IPS DF 6.9 (cell line): ENCODE measurements at regions not wholly inside any gene's neighbourhood (a gene's known extent, or its start where the extent isn't known, plus 50 kb on each side); places are given as distances from the start of the nearest gene placed in this dataset.

ENCODE experiments used
- DNase-seq: peaks from one replicate; pipeline ENCODE4 v3.0.0-alpha.2; 2013; ENCODE audit warnings: low read depth, low spot score
- H3K27ac ChIP-seq: one replicate; pipeline ENCODE4 v1.5.1; 2013; ENCODE audit warnings: low read length, control low read depth
- H3K27me3 ChIP-seq: 2 replicates; pipeline ENCODE4 v1.6.1; 2013; ENCODE audit warnings: mild to moderate bottlenecking, low read length; ENCODE audit not compliant: control insufficient read depth, insufficient read depth
- H3K36me3 ChIP-seq: 2 replicates; pipeline ENCODE4 v1.6.1; 2013; ENCODE audit warnings: low read length; ENCODE audit not compliant: control insufficient read depth, insufficient read depth
- H3K4me1 ChIP-seq: 2 replicates; pipeline ENCODE4 v1.6.1; 2013; ENCODE audit warnings: low read length; ENCODE audit not compliant: control insufficient read depth, insufficient read depth
- H3K4me3 ChIP-seq: 2 replicates; pipeline ENCODE4 v1.5.1; 2013; ENCODE audit warnings: mild to moderate bottlenecking, low read length
- H3K9me3 ChIP-seq: 2 replicates; pipeline ENCODE4 v1.6.1; 2013; ENCODE audit warnings: low read length, inconsistent platforms; ENCODE audit not compliant: control insufficient read depth, insufficient read depth
- WGBS: extraction: QIAGEN DNeasy Blood & Tissue Kit; methylation state at CpG from one replicate; pipeline ENCODE4 v1.1.7; 2013; ENCODE audit warnings: mixed read lengths, missing lambda C conversion rate; ENCODE audit not compliant: insufficient read length, insufficient coverage; 5-methylcytosine and 5-hydroxymethylcytosine counted together

DNA sequence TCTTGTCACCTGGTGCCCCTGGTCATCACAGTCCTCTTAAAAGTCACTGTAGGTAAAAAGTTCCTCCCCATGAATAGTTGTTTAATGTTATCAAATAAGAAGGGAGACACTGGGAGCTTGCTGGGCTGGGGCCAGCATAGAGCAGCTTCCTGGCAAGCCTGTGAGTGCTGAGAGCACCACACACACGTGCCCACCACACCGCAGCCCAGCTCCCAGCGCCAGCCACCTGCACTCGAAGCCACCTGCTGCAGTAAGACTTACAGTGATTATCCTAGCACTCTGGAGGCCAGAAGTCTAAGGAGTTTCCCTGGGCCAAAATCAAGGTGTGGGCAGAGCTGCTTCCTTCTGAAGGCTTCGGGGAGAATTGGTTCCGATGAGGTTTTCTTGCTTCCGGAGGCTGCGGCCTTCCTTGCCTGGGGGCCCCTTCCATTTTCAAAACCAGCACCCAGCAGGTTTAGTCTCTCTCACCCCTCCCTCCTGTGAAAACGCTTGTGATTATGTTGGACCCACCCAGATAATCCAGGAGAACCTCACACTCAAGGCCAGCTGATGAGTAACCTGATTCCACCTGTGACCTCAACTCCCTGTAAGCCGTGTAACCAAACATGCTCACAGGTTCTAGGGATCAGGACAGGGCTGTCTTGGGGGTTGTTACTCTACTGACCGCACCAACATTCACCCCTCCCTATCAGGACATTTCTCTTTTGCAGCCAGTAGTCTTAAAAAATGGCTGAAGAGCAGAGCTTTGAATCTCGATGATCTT lies 687.2 kb downstream of the TBC1D22A start:
- Histone ChIP-seq H3K4me1 (no peaks in the 10 kb centered on the region), H3K27ac (no peak overlapping the region), H3K27me3 (no peaks in the 10 kb centered on the region), H3K36me3 (no peaks in the 10 kb centered on the region; the same call in 1 of the 2 replicates), H3K9me3 (peaks cover 39% of the 10 kb centered on the region), H3K4me3 (no peak overlapping the region)
- DNase-seq: no peak
- no CpG with 5 or more reads among the region's 12 CpGs for WGBS

DNA sequence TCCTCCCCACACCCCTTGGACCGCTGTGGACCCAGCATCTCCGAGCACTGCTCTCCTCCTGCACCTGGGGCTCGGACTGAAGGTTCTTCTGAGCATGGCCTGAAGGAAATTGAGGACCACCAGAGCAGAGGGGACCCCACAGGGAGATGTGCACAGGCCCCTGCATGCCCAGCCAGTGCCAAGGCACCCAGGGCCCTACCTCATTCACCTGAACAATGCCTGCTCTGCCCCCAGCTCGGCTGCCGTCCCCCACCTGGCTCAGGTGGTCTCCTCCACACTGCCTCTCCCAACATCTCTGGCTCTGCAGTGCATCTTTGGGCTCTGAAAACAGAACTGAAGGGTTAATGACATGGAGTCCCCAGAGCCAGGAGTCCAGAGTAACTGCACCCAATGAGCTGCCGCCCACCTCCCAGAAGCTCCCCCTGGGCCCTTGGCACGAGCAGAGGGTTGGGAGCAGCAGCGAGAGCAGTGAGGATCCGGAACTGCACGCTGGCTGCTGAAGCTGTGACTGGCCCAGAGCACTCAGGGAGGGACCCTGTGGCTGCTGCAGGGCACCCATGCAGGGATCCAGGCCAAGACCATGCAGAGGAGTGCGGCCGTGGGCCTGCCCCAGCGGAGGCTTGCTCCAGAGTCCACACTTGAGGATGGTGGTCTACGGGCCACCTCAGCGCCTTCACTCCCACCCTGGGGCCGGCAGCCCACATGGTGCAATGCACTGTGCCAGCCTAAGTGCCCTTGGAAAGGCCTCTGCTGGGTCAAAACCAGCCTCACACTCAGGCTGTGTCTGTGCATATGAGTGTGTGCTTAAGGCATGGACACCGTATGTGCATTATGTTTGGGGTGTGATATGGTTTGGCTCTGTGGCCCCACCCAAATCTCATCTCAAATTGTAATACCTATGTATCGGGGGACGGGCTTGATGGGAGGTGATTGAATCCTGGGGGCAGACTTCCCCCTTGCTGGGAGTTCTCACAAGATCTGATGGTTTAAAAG lies 686.1 kb downstream of the TBC1D22A start:
- Histone ChIP-seq H3K27me3 (no peaks in the 10 kb centered on the region), H3K4me3 (no peak overlapping the region), H3K36me3 (no peaks in the 10 kb centered on the region; the same call in 1 of the 2 replicates), H3K9me3 (peaks cover 44% of the 10 kb centered on the region), H3K27ac (no peak overlapping the region), H3K4me1 (no peaks in the 10 kb centered on the region)
- DNase-seq: no peak
- WGBS: no CpG with 5 or more reads among the region's 19 CpGs

DNA sequence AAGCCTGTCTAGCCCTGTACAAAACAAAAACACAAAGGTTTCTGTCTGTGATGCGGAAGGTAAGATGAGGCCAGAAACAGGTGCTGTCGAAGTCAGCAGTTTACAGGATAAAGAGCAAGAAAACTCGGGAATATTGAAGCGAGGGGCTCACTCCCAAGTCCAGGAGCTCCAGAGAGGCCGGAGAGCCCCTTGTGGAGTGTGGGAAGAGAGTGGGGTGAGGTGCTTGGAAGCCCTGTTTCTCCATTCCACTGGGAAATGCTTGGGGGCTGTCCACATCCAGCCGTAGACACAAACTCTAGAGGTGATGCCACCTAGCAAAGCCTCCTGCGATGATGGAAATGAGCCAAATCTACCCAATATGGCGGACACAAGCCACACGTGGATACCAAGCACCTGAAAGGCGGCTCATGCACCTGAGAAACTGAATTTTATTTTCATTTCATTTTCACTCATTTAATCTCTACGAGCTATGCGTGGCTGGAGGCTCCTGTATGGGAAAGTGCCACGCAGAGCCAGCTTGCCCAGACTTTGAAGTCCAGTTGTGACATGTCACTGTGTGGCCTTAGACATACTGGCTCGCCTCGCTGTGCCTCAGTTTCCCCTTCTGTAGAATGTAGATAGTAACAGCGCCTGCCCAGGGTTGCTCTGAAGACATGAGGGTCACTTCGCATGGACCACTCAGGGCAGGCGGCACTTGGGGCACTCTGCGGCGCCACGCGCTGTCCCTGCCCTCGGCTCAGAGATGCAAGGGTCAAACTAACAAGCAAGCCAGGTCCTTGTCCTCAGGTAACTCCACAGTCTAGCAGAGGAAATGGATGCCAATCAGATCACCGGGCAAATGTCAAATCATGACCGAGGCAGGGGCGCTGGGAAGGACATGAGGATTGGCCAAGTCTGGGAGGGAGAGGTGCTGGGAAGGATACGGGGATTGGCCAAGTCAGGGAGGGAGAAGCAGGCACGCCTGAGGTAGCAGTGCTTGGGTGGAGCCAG lies 684.7 kb downstream of the TBC1D22A start:
- no peak for DNase-seq
- peaks cover 36% of the 10 kb centered on the region for H3K9me3 ChIP-seq
- H3K4me3 ChIP-seq: no peak overlapping the region
- no peaks in the 10 kb centered on the region for H3K4me1 ChIP-seq
- no CpG with 5 or more reads among the region's 28 CpGs for WGBS
- H3K36me3 ChIP-seq: no peaks in the 10 kb centered on the region; the same call in 1 of the 2 replicates
- H3K27ac ChIP-seq: no peak overlapping the region
- H3K27me3 ChIP-seq: no peaks in the 10 kb centered on the region

DNA sequence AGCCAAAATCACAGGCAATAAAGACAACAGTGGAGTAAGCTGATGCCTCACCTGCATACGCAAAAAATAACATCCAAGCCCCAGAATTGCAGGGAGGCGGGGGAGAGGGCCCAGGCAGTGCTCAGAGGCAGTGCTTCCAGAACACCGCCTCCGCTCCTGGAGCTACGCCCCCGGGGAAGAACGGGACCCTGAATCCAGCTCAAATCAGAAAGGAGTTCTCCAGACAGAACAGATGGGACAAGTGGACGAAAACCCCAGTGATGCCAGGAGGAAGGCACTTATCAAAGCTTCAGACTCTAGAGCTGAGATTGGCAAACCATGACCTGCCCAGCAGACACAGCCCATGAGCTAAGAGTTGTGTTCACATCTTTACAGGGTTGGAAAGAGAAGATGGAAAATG lies 683.9 kb downstream of the TBC1D22A start:
- no CpG with 5 or more reads among the region's 8 CpGs for WGBS
- Histone ChIP-seq H3K36me3 (no peaks in the 10 kb centered on the region; the same call in 1 of the 2 replicates), H3K4me1 (no peaks in the 10 kb centered on the region), H3K4me3 (no peak overlapping the region), H3K27me3 (no peaks in the 10 kb centered on the region), H3K27ac (no peak overlapping the region), H3K9me3 (peaks cover 39% of the 10 kb centered on the region)
- DNase-seq: no peak

DNA sequence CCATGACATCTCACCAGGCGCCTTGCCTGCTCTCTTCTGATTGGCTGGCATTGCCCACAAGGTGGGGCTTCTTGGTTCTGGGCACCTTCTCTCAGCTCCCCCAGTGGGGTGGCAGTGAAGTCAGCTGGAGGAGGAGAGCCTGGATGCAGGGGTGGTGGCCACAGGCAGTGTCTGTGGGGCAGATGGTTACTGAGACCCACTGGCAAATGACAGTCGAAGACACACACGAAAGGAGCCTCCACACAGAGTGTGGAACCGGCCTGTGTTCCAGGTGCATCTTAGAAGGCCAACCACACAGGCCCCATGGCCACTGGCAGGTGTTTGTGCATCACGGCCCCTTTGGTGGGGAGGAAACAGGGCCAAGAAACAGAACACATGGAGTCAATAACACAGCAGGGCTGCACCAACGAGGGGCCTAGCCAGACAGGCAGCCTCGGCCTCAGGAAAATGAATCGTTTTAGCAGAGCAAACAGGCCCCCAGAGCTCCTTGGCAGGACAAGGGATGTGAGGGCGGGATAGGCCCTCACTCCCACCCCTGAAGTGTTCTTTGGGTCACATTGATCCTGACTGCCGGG lies 683.4 kb downstream of the TBC1D22A start:
- H3K9me3 ChIP-seq: peaks cover 39% of the 10 kb centered on the region
- no peak for DNase-seq
- no peaks in the 10 kb centered on the region for H3K27me3 ChIP-seq
- no peak overlapping the region for H3K27ac ChIP-seq
- no CpG with 5 or more reads among the region's 10 CpGs for WGBS
- H3K4me1 ChIP-seq: no peaks in the 10 kb centered on the region
- H3K4me3 ChIP-seq: no peak overlapping the region
- no peaks in the 10 kb centered on the region; the same call in 1 of the 2 replicates for H3K36me3 ChIP-seq

DNA sequence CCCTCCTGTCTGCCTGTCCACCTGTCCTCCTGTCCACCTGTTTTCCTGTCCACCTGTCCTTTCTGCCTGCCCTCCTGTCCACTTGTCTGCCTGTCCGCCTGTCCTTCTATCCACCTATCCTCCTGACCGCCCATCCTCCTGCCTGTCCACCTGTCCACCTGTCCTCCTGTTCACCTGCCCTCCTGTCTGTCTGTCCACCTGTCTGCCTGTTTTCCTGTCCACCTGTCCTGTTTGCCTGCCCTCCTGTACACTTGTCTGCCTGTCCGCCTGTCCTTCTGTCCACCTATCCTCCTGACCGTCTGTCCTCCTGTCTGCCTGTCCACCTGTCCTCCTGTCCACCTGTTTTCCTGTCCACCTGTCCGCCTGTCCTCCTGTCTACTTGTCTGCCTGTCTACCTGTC lies 682.8 kb downstream of the TBC1D22A start:
- Histone ChIP-seq H3K4me3 (no peak overlapping the region), H3K9me3 (peaks cover 40% of the 10 kb centered on the region), H3K27ac (no peak overlapping the region), H3K4me1 (no peaks in the 10 kb centered on the region), H3K36me3 (no peaks in the 10 kb centered on the region; the same call in 1 of the 2 replicates), H3K27me3 (no peaks in the 10 kb centered on the region)
- no CpG with 5 or more reads among the region's 5 CpGs for WGBS
- no peak for DNase-seq

DNA sequence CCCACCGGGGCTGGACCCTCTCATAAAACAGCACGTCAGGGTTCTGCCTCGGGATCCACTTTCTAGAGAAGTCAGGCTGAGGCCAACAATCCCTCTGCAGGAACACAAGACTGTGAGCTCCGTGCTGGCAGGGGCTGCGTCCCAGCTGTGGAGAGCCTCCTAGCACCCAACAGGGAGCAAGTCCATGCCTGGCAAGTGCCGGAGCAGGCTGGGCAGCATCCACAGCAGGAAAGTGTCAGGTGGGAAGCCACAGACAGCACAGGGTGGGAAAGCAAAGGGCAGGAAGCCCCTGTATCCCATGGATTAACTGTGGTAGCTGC lies 682.3 kb downstream of the TBC1D22A start:
- H3K36me3 ChIP-seq: no peaks in the 10 kb centered on the region; the same call in 1 of the 2 replicates
- WGBS: no CpG with 5 or more reads among the region's 6 CpGs
- no peaks in the 10 kb centered on the region for H3K4me1 ChIP-seq
- H3K9me3 ChIP-seq: peaks cover 38% of the 10 kb centered on the region
- no peak overlapping the region for H3K4me3 ChIP-seq
- H3K27me3 ChIP-seq: no peaks in the 10 kb centered on the region
- DNase-seq: no peak
- no peak overlapping the region for H3K27ac ChIP-seq

DNA sequence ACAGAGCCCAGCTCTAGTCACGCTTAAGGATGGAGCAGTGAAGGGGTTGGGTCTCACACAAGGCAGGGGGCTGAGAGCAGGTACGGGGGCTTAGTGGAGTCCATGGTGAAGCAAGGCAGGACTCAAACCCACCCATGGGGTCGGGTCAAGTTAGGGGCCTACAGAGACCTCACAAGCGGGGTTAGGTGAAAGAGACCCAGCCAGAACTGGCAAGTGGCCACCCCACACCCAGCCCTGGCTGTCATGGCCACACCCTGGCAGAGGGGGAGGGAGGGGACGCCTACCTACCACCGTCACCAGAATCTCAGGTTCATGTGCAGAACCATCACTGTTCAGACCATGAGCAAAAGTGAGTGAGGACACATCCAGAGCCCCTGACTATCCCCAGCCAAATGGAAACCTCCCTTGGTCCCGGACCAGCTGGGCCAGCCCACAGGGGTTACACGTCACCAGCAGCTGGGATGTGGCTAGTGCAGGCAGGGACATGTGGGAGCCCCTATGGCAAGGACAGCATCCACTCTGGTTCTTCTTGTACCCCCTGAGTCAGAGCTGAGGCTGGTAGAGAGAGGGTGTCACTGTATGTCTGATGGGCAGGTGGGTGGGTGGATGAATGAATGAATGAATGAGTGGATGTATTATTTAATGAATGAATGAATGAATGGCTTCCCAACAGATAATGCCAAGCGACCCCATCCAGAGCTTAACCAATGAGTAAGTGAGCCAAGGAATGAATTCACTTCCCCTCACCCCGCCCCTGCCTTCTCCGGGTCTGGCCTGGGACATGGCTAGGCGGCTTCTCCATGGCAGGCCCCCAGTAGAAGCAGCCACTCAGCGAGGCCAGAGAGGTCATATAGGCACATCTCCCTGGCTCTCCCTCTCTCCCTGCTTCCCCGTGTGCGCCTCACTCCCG lies 681.6 kb downstream of the TBC1D22A start:
- Histone ChIP-seq H3K9me3 (peaks cover 39% of the 10 kb centered on the region), H3K27ac (no peak overlapping the region), H3K4me1 (no peaks in the 10 kb centered on the region), H3K4me3 (no peak overlapping the region), H3K36me3 (no peaks in the 10 kb centered on the region; the same call in 1 of the 2 replicates), H3K27me3 (no peaks in the 10 kb centered on the region)
- no CpG with 5 or more reads among the region's 16 CpGs for WGBS
- DNase-seq: no peak

DNA sequence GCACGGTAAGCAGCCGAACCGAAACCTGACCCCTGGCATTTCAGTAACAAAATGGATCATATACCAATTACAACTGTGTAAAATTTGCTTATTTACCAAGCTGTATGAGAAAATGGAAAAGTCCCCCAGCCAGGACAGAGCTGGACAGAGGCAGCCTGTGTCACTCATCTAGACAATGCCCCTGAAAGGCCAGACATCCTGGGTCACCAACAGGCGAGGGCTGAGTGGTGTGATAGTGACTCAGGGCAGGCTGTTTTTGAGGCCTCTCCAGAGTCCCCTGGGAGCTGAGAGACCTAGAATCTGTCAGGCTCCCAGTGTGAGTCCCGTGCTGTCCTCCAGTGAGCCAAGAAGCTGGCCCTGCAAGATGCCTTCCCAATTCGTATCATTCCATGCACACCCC lies 680.4 kb downstream of the TBC1D22A start:
- Histone ChIP-seq H3K9me3 (peaks cover 34% of the 10 kb centered on the region), H3K4me3 (no peak overlapping the region), H3K27ac (no peak overlapping the region), H3K4me1 (no peaks in the 10 kb centered on the region), H3K27me3 (no peaks in the 10 kb centered on the region), H3K36me3 (no peaks in the 10 kb centered on the region; the same call in 1 of the 2 replicates)
- WGBS: no CpG with 5 or more reads among the region's 6 CpGs
- no peak for DNase-seq
